ENCODE measurements at regions not wholly inside any gene's neighbourhood (a gene's known extent, or its start where the extent isn't known, plus 50 kb on each side); places are given as distances from the start of the nearest gene placed in this dataset.

GRCh38 chr7:26930845-26931244 lies 66.5 kb upstream of the SKAP2 start:
- ChIA-PET POLR2A (no interaction called here), CTCF (no interaction called here)
- no peaks in the 10 kb centered on the region for H3K36me3 ChIP-seq (ENCODE audit: control insufficient read depth, insufficient read depth, low read length)
- no peak for DNase-seq (ENCODE audit: low read depth, low spot score)
- no peaks in the 10 kb centered on the region for H3K4me1 ChIP-seq (ENCODE audit: control insufficient read depth, insufficient read depth, low read length)
- TF ChIP-seq TCF7L2 (IDR thresholded peaks at IDR 0.05; ENCODE audit: low read depth, low read length), result no peak
- no peak for TF ChIP-seq REST (IDR thresholded peaks at IDR 0.05; ENCODE audit: insufficient read depth in 1 of 2, low read depth in 2 of 2, low read length in 1 of 2)
- TF ChIP-seq CTCF (IDR thresholded peaks at IDR 0.05), result no peak
- no peak for ATAC-seq
- in situ Hi-C loops (cut with HindIII; ENCODE audit: low pct_unique_long_range_greater_than_20kb, low sequenced_read_pairs) (no loop called here), intact Hi-C loops (cut with micrococcal nuclease; ENCODE audit: unreplicated experiment) (no loop called here)
- no peaks in the 10 kb centered on the region for H3K9me3 ChIP-seq (ENCODE audit: control insufficient read depth, insufficient read depth, low read depth, low read length)
- H3K27ac ChIP-seq (ENCODE audit: low read length), result no peak overlapping the region
- no peaks in the 10 kb centered on the region for H3K27me3 ChIP-seq (ENCODE audit: control insufficient read depth, insufficient read depth, low read length)
- BruUV-seq (replicated peaks), result no TSS peak
- no peak overlapping the region for H3K4me3 ChIP-seq (ENCODE audit: low read depth in 2 of 2, low read length in 2 of 2)

- intact Hi-C loops (cut with micrococcal nuclease; ENCODE audit: unreplicated experiment), result no loop called here
- Histone ChIP-seq H3K4me3 (ENCODE audit: low read depth in 2 of 2, low read length in 2 of 2) (no peak overlapping the region), H3K4me1 (ENCODE audit: control insufficient read depth, insufficient read depth, low read length) (no peaks in the 10 kb centered on the region), H3K27ac (ENCODE audit: low read length) (no peak overlapping the region), H3K27me3 (ENCODE audit: control insufficient read depth, insufficient read depth, low read length) (no peaks in the 10 kb centered on the region), H3K9me3 (ENCODE audit: control insufficient read depth, insufficient read depth, low read depth, low read length) (no peaks in the 10 kb centered on the region), H3K36me3 (ENCODE audit: control insufficient read depth, insufficient read depth, low read length) (no peaks in the 10 kb centered on the region)
- no TSS peak for BruUV-seq (replicated peaks)
- in situ Hi-C loops (cut with HindIII; ENCODE audit: low pct_unique_long_range_greater_than_20kb, low sequenced_read_pairs), result no loop called here
- TF ChIP-seq REST (IDR thresholded peaks at IDR 0.05; ENCODE audit: insufficient read depth in 1 of 2, low read depth in 2 of 2, low read length in 1 of 2), result no peak
- ATAC-seq (no peak), DNase-seq (ENCODE audit: low read depth, low spot score) (no peak)
- CTCF ChIA-PET, result no interaction called here
- POLR2A ChIA-PET, result no interaction called here
These were observed 65.8 kb upstream of the SKAP2 start for GRCh38 chr7:26930201-26930600.

Measured in Panc1 (cell line).